CD14-positive monocyte (primary cell): ENCODE measurements at regions not wholly inside any gene's neighbourhood (a gene's known extent, or its start where the extent isn't known, plus 50 kb on each side); places are given as distances from the start of the nearest gene placed in this dataset.

Experiments
- DNase-seq, 3 donors: peaks; one replicate each; pipeline ENCODE4 v3.0.0-alpha.2; 2011 to 2022
- H2AFZ ChIP-seq: 2 replicates; pipeline ENCODE4 v1.6.0; 2012; ENCODE audit warnings: mild to moderate bottlenecking, low read depth, low read length, inconsistent platforms; ENCODE audit not compliant: insufficient read depth, poor library complexity, severe bottlenecking
- H3K27ac ChIP-seq, 2 donors: 1 replicate in 1 of 2; 2 replicates in 1 of 2; pipeline ENCODE4 v1.5.1; 2012 to 2013; ENCODE audit warnings: low read length in 2 of 2, control low read depth in 1 of 2, inconsistent platforms in 1 of 2, low read depth in 1 of 2, mild to moderate bottlenecking in 1 of 2
- H3K27me3 ChIP-seq, 2 donors: one replicate each; pipeline versions ENCODE4 v1.6.0 to v1.6.1; 2011 to 2013; ENCODE audit warnings: low read length in 2 of 2; ENCODE audit not compliant: control insufficient read depth in 2 of 2, insufficient read depth in 2 of 2
- H3K36me3 ChIP-seq, 2 donors: replicated peaks in 1 of 2; 1 replicate in 1 of 2; 2 replicates in 1 of 2; pipeline versions ENCODE4 v1.5.1 to v1.6.1; 2012 to 2013; ENCODE audit warnings: low read length in 2 of 2, control low read depth in 1 of 2, inconsistent platforms in 1 of 2, mild to moderate bottlenecking in 1 of 2; ENCODE audit not compliant: insufficient read depth in 2 of 2, control insufficient read depth in 1 of 2
- H3K4me1 ChIP-seq, 2 donors: 1 replicate in 1 of 2; 2 replicates in 1 of 2; pipeline versions ENCODE4 v1.5.1 to v1.6.1; 2012 to 2013; ENCODE audit warnings: low read length in 2 of 2, control low read depth in 1 of 2, inconsistent platforms in 1 of 2, mild to moderate bottlenecking in 1 of 2, moderate library complexity in 1 of 2; ENCODE audit not compliant: insufficient read depth in 2 of 2, control insufficient read depth in 1 of 2
- H3K4me2 ChIP-seq: replicated peaks from 2 replicates; pipeline ENCODE3; 2012; ENCODE audit warnings: low read length, moderate library complexity, mild to moderate bottlenecking; ENCODE audit not compliant: poor library complexity, severe bottlenecking; ENCODE audit errors: extremely low read depth
- H3K4me3 ChIP-seq, 3 experiments: fragments of 200-600 bp in 1 of 3; sonication (generic) in 1 of 3; replicated peaks in 1 of 3; 1 replicate in 2 of 3; 2 replicates in 1 of 3; pipeline ENCODE4 v1.5.1; 2011 to 2013; ENCODE audit warnings: low read length in 3 of 3, mild to moderate bottlenecking in 3 of 3, control low read depth in 2 of 3, low read depth in 2 of 3, inconsistent platforms in 1 of 3, moderate library complexity in 1 of 3
- H3K79me2 ChIP-seq: 2 replicates; pipeline ENCODE4 v1.6.0; 2012; ENCODE audit warnings: mild to moderate bottlenecking, control low read depth, inconsistent platforms, low read length, moderate library complexity; ENCODE audit not compliant: insufficient read depth
- H3K9ac ChIP-seq: 2 replicates; pipeline ENCODE4 v1.6.0; 2017; ENCODE audit warnings: low read length, mild to moderate bottlenecking; ENCODE audit not compliant: insufficient read depth, poor library complexity, severe bottlenecking
- H3K9me3 ChIP-seq, 2 donors: replicated peaks in 1 of 2; 1 replicate in 1 of 2; 2 replicates in 1 of 2; pipeline versions ENCODE4 v1.5.1 to v1.6.1; 2012 to 2013; ENCODE audit warnings: low read length in 2 of 2, control low read depth in 1 of 2; ENCODE audit not compliant: control insufficient read depth in 1 of 2, insufficient read depth in 1 of 2
- H4K20me1 ChIP-seq: 2 replicates; pipeline ENCODE4 v1.6.0; 2012; ENCODE audit warnings: mild to moderate bottlenecking, low read length, control low read depth, moderate library complexity; ENCODE audit not compliant: insufficient read depth
- H3K27ac Mint-ChIP-seq, 7 donors: one replicate each; pipeline ENCODE4 v1.8.0; 2020; ENCODE audit warnings: mild to moderate bottlenecking in 7 of 7, mixed read lengths in 7 of 7, moderate library complexity in 6 of 7, inconsistent platforms in 2 of 7
- H3K27me3 Mint-ChIP-seq, 3 donors: one replicate each; pipeline ENCODE4 v1.8.0; 2021 to 2022; ENCODE audit warnings: low read depth in 3 of 3, mild to moderate bottlenecking in 3 of 3, mixed read lengths in 3 of 3, moderate library complexity in 3 of 3, inconsistent platforms in 1 of 3
- H3K36me3 Mint-ChIP-seq, 2 donors: one replicate each; pipeline ENCODE4 v1.8.0; 2020; ENCODE audit warnings: mixed read lengths in 2 of 2, inconsistent platforms in 1 of 2, mild to moderate bottlenecking in 1 of 2
- H3K4me1 Mint-ChIP-seq: one replicate; pipeline ENCODE4 v1.8.0; 2020; ENCODE audit warnings: mild to moderate bottlenecking, mixed read lengths
- H3K4me3 Mint-ChIP-seq, 2 donors: one replicate each; pipeline ENCODE4 v1.8.0; 2020; ENCODE audit warnings: mild to moderate bottlenecking in 2 of 2, mixed read lengths in 2 of 2, moderate library complexity in 1 of 2
- H3K9me3 Mint-ChIP-seq, 7 donors: one replicate each; pipeline ENCODE4 v1.8.0; 2020 to 2022; ENCODE audit warnings: mixed read lengths in 7 of 7, mild to moderate bottlenecking in 6 of 7, moderate library complexity in 6 of 7, inconsistent platforms in 2 of 7
- WGBS: methylation state at CpG from one replicate; pipeline ENCODE4 v1.1.5; 2013; ENCODE audit warnings: missing lambda C conversion rate; ENCODE audit not compliant: insufficient coverage; 5-methylcytosine and 5-hydroxymethylcytosine counted together
- intact Hi-C, 2 donors: fragments of 100-400 bp; cut with micrococcal nuclease; formaldehyde crosslinking; loops; one replicate each; pipeline versions ENCODE4 v1.15.0 to v1.15.1; 2023
- TF ChIP-seq, protein P1 (sequence below): fragments of 200-600 bp; IDR thresholded peaks from one replicate; pipeline ENCODE4 v1.8.0; 2022; ENCODE audit warnings: antibody characterized with exemption, mild to moderate bottlenecking

- Mint-ChIP-seq H3K27me3 (peaks cover 0 to 3% (median 0%) of the 10 kb centered on the region in 3 donors), H3K4me1 (no peaks in the 10 kb centered on the region), H3K4me3 (no peak overlapping the region), H3K27ac (no peak overlapping the region), H3K9me3 (peaks cover 0 to 4% (median 0%) of the 10 kb centered on the region in 7 donors), H3K36me3 (no peaks in the 10 kb centered on the region)
- Histone ChIP-seq H2AFZ (no peak overlapping the region), H3K4me2 (no peak overlapping the region), H3K4me1 (no peaks in the 10 kb centered on the region), H3K9ac (no peak overlapping the region), H3K4me3 (no peak overlapping the region), H3K36me3 (no peaks in the 10 kb centered on the region), H3K27me3 (no peaks in the 10 kb centered on the region), H3K27ac (no peak overlapping the region), H3K79me2 (no peaks in the 10 kb centered on the region), H3K9me3 (no peaks in the 10 kb centered on the region), H4K20me1 (no peaks in the 10 kb centered on the region)
- TF ChIP-seq, protein P1, sequence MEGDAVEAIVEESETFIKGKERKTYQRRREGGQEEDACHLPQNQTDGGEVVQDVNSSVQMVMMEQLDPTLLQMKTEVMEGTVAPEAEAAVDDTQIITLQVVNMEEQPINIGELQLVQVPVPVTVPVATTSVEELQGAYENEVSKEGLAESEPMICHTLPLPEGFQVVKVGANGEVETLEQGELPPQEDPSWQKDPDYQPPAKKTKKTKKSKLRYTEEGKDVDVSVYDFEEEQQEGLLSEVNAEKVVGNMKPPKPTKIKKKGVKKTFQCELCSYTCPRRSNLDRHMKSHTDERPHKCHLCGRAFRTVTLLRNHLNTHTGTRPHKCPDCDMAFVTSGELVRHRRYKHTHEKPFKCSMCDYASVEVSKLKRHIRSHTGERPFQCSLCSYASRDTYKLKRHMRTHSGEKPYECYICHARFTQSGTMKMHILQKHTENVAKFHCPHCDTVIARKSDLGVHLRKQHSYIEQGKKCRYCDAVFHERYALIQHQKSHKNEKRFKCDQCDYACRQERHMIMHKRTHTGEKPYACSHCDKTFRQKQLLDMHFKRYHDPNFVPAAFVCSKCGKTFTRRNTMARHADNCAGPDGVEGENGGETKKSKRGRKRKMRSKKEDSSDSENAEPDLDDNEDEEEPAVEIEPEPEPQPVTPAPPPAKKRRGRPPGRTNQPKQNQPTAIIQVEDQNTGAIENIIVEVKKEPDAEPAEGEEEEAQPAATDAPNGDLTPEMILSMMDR: no peak
- DNase-seq: no peak
- 86% methylated on average over 2 of the region's 2 CpGs for WGBS
- intact Hi-C loops: no loop called here
These were observed 187.7 kb downstream of the CBLN1 start for GRCh38 chr16:49093939-49094338.

DNA sequence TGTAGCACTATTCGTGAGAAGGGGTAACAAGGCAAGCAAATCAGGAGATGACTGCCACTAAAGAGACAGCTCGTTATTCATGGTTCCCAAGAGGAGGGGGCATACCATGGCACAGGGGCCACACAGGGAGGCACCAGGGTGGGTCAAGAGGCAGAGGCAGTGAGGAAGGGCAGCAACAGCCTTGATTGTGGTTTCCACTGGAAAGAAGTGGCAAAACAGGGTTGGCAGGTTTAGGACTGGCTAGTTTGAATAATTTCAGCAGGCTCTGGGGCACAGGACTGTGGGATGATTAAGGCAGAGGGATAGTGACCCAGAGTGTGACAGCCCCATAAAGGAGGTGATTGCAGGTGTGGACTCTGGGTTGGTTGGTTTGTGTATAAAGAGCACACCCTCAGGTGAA, 188.9 kb downstream of the CBLN1 start:
- no peak for DNase-seq
- Histone ChIP-seq H3K27ac (no peak overlapping the region), H3K27me3 (no peaks in the 10 kb centered on the region), H3K9me3 (no peaks in the 10 kb centered on the region), H3K36me3 (no peaks in the 10 kb centered on the region), H3K4me3 (no peak overlapping the region), H3K4me1 (no peaks in the 10 kb centered on the region), H3K9ac (no peak overlapping the region), H2AFZ (no peak overlapping the region), H3K4me2 (no peak overlapping the region), H3K79me2 (no peaks in the 10 kb centered on the region), H4K20me1 (no peaks in the 10 kb centered on the region)
- WGBS: 100% methylated on average over 2 of the region's 2 CpGs
- Mint-ChIP-seq H3K4me1 (no peaks in the 10 kb centered on the region), H3K4me3 (no peak overlapping the region), H3K27me3 (peaks cover 0 to 3% (median 0%) of the 10 kb centered on the region in 3 donors), H3K36me3 (no peaks in the 10 kb centered on the region), H3K27ac (no peak overlapping the region), H3K9me3 (peaks cover 0 to 6% (median 0%) of the 10 kb centered on the region in 7 donors)
- TF ChIP-seq, protein P1: no peak
- intact Hi-C loops: no loop called here
